ENCODE measurements at regions not wholly inside any gene's neighbourhood (a gene's known extent, or its start where the extent isn't known, plus 50 kb on each side); places are given as distances from the start of the nearest gene placed in this dataset.
"Not testable (repeated sequence)": the region's sequence is repeated elsewhere in the genome, so short reads cannot be mapped to it uniquely, and the experiment has no call there.

DNA sequence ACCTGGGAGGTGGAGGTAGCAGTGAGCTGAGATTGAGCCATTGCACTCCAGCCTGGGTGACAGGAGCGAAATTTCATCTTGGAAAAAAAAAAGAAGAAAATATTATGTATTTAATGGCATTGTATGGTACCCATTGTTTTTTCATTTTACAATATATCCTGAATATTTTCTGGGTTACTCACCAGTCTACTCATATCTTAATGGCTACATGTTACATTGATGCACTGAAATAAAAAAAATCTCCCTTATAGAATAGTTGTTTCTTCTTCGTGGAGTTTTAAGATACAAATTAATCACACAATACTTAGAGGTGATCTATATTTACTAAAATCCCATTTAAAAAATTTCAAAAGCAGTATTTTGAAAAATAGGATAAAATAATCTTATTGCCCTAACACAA, 66.3 kb upstream of the XPO1 start:
- DNase-seq (ENCODE audit: low read depth) = no peak
- no peak overlapping the region for H3K4me3 ChIP-seq (ENCODE audit: low read depth, low read length)
- in situ Hi-C loops (cut with HindIII; ENCODE audit: low sequenced_read_pairs) = no loop called here
- no peak for TF ChIP-seq CTCF (IDR thresholded peaks at IDR 0.05; ENCODE audit: low read depth, low read length, missing control alignments)

DNA sequence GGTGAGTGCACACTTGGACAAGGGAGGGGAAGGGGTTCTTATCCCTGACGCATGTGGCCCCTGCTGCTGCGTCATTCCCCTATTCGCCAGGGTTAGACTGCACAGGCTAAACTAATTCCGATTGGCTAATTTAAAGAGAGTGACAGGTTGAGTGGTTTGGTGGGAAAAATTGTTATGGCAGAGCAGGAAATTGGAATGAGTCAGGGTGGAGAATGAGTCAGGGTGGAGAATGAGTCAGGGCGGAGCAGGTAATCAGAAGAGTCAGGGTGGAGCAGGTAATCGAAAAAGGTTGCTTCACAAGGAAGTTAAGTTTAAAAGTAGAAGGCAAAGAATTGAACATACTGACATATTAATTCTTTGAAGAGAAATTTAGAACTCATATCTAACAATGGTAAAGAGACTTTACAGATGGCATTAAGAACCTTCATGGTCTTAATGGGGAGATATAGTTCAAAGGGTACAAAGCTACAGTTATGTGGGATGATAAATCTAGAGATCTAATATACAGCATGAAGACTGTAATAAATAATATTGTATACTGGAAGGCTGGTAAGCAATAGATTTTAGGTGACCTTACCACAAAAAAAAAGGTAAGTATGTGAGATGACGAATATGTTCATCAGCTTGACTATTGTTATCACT, 60.5 kb upstream of the XPO1 start:
- in situ Hi-C loops (cut with HindIII; ENCODE audit: low sequenced_read_pairs); DNase-seq (ENCODE audit: low read depth); H3K4me3 ChIP-seq (ENCODE audit: low read depth, low read length): not testable (repeated sequence)

DNA sequence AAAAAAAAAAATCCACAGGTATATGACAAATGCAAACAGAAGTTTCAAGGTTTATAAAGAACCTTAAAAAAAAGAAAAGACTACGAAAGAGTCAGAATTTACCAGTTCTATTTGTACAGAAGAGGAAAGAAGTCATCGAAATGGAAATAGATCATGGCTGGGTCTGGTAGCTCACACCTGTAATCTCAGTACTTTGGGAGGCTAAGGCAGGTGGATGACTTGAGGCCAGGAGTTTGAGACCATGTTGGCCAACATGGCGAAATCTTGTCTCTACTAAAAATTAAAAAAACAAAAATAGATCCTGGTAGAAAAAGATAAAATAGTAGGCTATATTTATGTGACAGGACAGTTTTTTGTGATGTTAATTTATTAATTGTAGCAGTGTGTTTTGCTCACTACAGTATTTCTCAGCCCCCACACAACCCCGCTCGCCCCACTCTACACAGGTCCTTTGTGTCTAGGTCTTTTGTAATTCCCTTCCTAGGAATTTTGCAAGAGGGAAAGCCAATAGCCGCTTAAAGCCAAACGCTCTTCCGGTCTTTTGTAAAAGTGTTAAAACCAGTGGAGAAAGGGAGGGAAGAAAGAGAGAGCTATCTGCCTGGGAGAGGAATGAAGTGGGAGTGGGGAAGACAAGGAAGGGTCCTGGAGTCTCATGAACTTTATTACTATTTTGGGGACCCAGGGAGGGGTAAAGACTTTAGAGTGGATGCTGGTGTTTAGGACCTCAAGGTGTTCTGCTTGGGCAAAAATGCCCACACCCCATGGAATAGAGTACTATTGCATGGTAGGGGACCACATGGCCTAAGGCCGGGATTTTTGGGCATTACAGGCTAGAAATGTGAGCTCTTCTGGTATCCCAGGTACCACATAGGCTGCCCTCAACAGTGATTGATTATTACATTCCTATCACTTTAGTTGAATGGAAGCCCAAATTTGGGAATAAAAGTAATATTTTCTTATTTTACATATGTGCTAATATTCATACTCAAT, 59.4 kb upstream of the XPO1 start:
- in situ Hi-C loops (cut with HindIII; ENCODE audit: low sequenced_read_pairs) = no loop called here
- no peak for DNase-seq (ENCODE audit: low read depth)
- TF ChIP-seq CTCF (IDR thresholded peaks at IDR 0.05; ENCODE audit: low read depth, low read length, missing control alignments) = no peak

GRCh38 chr2:61594201-61594600, 56.0 kb upstream of the XPO1 start:
- in situ Hi-C loops (cut with HindIII; ENCODE audit: low sequenced_read_pairs); DNase-seq (ENCODE audit: low read depth); H3K4me3 ChIP-seq (ENCODE audit: low read depth, low read length): not testable (repeated sequence)

More for the DNA sequence above, 59.4 kb upstream of the XPO1 start:
- H3K4me3 ChIP-seq (ENCODE audit: low read depth, low read length) = no peak overlapping the region

DNA sequence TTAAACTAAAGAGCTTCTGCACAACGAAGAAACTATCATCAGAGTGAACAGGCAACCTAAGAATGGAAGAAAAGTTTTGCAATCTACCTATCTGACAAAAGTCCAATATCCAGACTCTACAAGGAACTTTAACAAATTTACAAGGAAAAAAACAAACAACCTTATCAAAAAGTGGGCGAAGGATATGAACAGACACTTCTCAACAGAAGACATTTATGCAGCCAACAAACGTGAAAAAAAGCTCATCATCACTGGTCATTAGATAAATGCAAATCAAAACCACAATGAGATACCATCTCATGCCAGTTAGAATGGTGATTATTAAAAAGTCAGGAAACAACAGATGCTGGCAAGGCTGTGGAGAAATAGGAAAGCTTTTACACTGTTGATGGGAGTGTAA, 55.5 kb upstream of the XPO1 start:
- H3K4me3 ChIP-seq (ENCODE audit: low read depth, low read length); DNase-seq (ENCODE audit: low read depth); in situ Hi-C loops (cut with HindIII; ENCODE audit: low sequenced_read_pairs): not testable (repeated sequence)

GRCh38 chr2:61590214-61590613, 52.1 kb upstream of the XPO1 start:
- no peak for TF ChIP-seq CTCF (IDR thresholded peaks at IDR 0.05; ENCODE audit: low read depth, low read length, missing control alignments)
- DNase-seq (ENCODE audit: low read depth) = no peak
- in situ Hi-C loops (cut with HindIII; ENCODE audit: low sequenced_read_pairs) = no loop called here
- H3K4me3 ChIP-seq (ENCODE audit: low read depth, low read length) = no peak overlapping the region

DNA sequence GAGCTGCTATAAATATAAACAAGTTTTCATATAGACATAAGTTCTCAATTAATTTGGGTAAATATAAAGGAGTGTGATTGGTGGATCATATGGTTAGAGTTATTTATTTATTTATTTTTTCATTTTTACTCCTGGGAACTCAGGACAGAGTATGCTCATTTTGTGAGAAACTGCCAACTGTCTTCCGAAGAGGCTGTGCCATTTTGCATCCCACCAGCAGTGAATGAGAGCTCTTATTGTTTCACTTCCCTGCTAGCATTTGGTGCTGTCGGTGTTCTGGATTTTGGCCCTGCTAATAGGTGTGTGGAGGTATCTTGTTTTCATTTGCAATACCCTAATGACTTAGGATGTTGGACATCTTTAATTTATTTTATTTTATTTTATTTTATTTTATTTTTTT, 50.4 kb upstream of the XPO1 start:
- TF ChIP-seq CTCF (IDR thresholded peaks at IDR 0.05; ENCODE audit: low read depth, low read length, missing control alignments) = no peak
- in situ Hi-C loops (cut with HindIII; ENCODE audit: low sequenced_read_pairs) = no loop called here
- no peak overlapping the region for H3K4me3 ChIP-seq (ENCODE audit: low read depth, low read length)
- DNase-seq (ENCODE audit: low read depth) = no peak

All from astrocyte of the cerebellum (primary cell).